ENCODE measurements at regions not wholly inside any gene's neighbourhood (a gene's known extent, or its start where the extent isn't known, plus 50 kb on each side); places are given as distances from the start of the nearest gene placed in this dataset.

DNA sequence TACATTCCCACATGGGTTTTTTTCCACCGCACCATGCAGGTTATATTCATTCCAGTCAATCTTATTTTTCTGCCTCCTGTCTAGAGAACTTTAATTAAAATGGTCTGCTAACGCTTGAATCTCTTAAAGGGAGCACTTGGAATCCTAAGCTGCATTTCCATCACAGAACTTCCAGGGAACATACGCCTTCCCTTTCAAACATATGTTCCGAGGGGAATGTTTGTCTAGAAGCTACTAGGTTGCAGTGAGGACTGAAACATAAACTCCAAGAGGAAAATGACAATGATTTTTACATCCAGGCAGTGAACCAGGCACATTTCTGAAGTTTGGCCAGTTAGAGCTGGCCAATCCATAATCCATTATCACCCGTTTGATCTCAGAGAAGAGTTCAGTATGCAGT is 375.5 kb upstream of the NRP1 start:
- TF ChIP-seq TAF1 (IDR thresholded peaks at IDR 0.05; ENCODE audit: low read depth): no peak
- TF ChIP-seq, protein P1, sequence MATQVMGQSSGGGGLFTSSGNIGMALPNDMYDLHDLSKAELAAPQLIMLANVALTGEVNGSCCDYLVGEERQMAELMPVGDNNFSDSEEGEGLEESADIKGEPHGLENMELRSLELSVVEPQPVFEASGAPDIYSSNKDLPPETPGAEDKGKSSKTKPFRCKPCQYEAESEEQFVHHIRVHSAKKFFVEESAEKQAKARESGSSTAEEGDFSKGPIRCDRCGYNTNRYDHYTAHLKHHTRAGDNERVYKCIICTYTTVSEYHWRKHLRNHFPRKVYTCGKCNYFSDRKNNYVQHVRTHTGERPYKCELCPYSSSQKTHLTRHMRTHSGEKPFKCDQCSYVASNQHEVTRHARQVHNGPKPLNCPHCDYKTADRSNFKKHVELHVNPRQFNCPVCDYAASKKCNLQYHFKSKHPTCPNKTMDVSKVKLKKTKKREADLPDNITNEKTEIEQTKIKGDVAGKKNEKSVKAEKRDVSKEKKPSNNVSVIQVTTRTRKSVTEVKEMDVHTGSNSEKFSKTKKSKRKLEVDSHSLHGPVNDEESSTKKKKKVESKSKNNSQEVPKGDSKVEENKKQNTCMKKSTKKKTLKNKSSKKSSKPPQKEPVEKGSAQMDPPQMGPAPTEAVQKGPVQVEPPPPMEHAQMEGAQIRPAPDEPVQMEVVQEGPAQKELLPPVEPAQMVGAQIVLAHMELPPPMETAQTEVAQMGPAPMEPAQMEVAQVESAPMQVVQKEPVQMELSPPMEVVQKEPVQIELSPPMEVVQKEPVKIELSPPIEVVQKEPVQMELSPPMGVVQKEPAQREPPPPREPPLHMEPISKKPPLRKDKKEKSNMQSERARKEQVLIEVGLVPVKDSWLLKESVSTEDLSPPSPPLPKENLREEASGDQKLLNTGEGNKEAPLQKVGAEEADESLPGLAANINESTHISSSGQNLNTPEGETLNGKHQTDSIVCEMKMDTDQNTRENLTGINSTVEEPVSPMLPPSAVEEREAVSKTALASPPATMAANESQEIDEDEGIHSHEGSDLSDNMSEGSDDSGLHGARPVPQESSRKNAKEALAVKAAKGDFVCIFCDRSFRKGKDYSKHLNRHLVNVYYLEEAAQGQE (IDR thresholded peaks at IDR 0.05; ENCODE audit: low read depth): no peak
- no peak for TF ChIP-seq USF1 (IDR thresholded peaks at IDR 0.05)
- TF ChIP-seq TEAD4 (IDR thresholded peaks at IDR 0.05): no peak
- TF ChIP-seq YY1 (IDR thresholded peaks at IDR 0.05; ENCODE audit: low read depth): no peak
- TF ChIP-seq, protein P2, sequence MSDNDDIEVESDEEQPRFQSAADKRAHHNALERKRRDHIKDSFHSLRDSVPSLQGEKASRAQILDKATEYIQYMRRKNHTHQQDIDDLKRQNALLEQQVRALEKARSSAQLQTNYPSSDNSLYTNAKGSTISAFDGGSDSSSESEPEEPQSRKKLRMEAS (IDR thresholded peaks at IDR 0.05): no peak
- TF ChIP-seq EP300 (IDR thresholded peaks at IDR 0.05; ENCODE audit: borderline replicate concordance): no peak
- TF ChIP-seq ZBTB7A (IDR thresholded peaks at IDR 0.05; ENCODE audit: low read depth): no peak
- TF ChIP-seq RAD21 (IDR thresholded peaks at IDR 0.05; ENCODE audit: low read depth): no peak
